Stimulated activated CD8-positive, alpha-beta memory T cell treated with anti-CD3 and anti-CD28 coated beads, Interleukin-15, amount 100 ng/mL, for 48 hours (primary cell): ENCODE measurements at regions not wholly inside any gene's neighbourhood (a gene's known extent, or its start where the extent isn't known, plus 50 kb on each side); places are given as distances from the start of the nearest gene placed in this dataset.
"Not testable (repeated sequence)": the region's sequence is repeated elsewhere in the genome, so short reads cannot be mapped to it uniquely, and the experiment has no call there.

ENCODE experiments used
- DNase-seq, 2 donors: peaks; one replicate each; pipeline ENCODE4 v3.0.0-alpha.2; 2020; ENCODE audit warnings: low read depth in 2 of 2

- no peak for DNase-seq
These were observed 85.2 kb upstream of the GRAMD1B start for GRCh38 chr11:123344790-123345357.

- not testable (repeated sequence) for DNase-seq
These were observed 85.9 kb upstream of the GRAMD1B start for GRCh38 chr11:123344188-123344587.

- no peak for DNase-seq
These were observed 90.9 kb upstream of the GRAMD1B start for GRCh38 chr11:123338997-123339752.

GRCh38 chr11:123338266-123338800 is 91.7 kb upstream of the GRAMD1B start:
- DNase-seq: no peak

GRCh38 chr11:123334925-123335324 is 95.1 kb upstream of the GRAMD1B start:
- no peak for DNase-seq

GRCh38 chr11:123332577-123332976 is 97.5 kb upstream of the GRAMD1B start:
- not testable (repeated sequence) for DNase-seq

- no peak for DNase-seq
These were observed 99.1 kb upstream of the GRAMD1B start for GRCh38 chr11:123330948-123331347.

- no peak for DNase-seq
These were observed 99.6 kb upstream of the GRAMD1B start for GRCh38 chr11:123330471-123330870.

- DNase-seq: no peak
These were observed 100.0 kb upstream of the GRAMD1B start for GRCh38 chr11:123330071-123330470.

GRCh38 chr11:123328281-123328867 is 101.7 kb upstream of the GRAMD1B start:
- DNase-seq: no peak

- no peak for DNase-seq
These were observed 104.5 kb upstream of the GRAMD1B start for GRCh38 chr11:123325533-123325932.

GRCh38 chr11:123323568-123323967 is 106.5 kb upstream of the GRAMD1B start:
- DNase-seq: no peak

- DNase-seq: no peak
These were observed 108.4 kb upstream of the GRAMD1B start for GRCh38 chr11:123321636-123322035.

GRCh38 chr11:123318623-123319022 is 111.4 kb upstream of the GRAMD1B start:
- DNase-seq: no peak

- DNase-seq: not testable (repeated sequence)
These were observed 111.9 kb upstream of the GRAMD1B start for GRCh38 chr11:123318132-123318531.

- no peak for DNase-seq
These were observed 114.1 kb upstream of the GRAMD1B start for GRCh38 chr11:123316003-123316402.

GRCh38 chr11:123314972-123315371 is 115.1 kb upstream of the GRAMD1B start:
- DNase-seq: no peak

- DNase-seq: no peak
These were observed 116.8 kb upstream of the GRAMD1B start for GRCh38 chr11:123313262-123313661.

GRCh38 chr11:123308077-123308476 is 113.0 kb upstream of the CLMP start:
- no peak for DNase-seq

- DNase-seq: no peak
These were observed 112.2 kb upstream of the CLMP start for GRCh38 chr11:123307276-123307675.

GRCh38 chr11:123306531-123306930 is 111.5 kb upstream of the CLMP start:
- DNase-seq: no peak

GRCh38 chr11:123305601-123306375 is 110.7 kb upstream of the CLMP start:
- DNase-seq: no peak
